C4-2B (cell line): ENCODE measurements at regions not wholly inside any gene's neighbourhood (a gene's known extent, or its start where the extent isn't known, plus 50 kb on each side); places are given as distances from the start of the nearest gene placed in this dataset.

Source experiments
- CTCF ChIP-seq: fragments of 450-650 bp; conservative IDR thresholded peaks from 2 replicates; pipeline ENCODE4 v1.5.1; 2017; ENCODE audit warnings: mild to moderate bottlenecking
- ZFX ChIP-seq: fragments of 450-650 bp; IDR thresholded peaks from 2 replicates; pipeline ENCODE4 v1.6.1; 2017

- TF ChIP-seq CTCF, result no peak
- TF ChIP-seq ZFX, result no peak
These were observed 363.6 kb upstream of the CAMK1G start for GRCh38 chr1:209219791-209220524.
